CD4-positive, alpha-beta T cell treated with Interleukin-10 for 1 hour (primary cell): ENCODE measurements at regions not wholly inside any gene's neighbourhood (a gene's known extent, or its start where the extent isn't known, plus 50 kb on each side); places are given as distances from the start of the nearest gene placed in this dataset.

ENCODE experiments used
- DNase-seq: peaks from one replicate; pipeline ENCODE4 v3.0.0-alpha.2; 2020

GRCh38 chr10:110399106-110399964 lies 94.6 kb upstream of the SMNDC1 start:
- no peak for DNase-seq

GRCh38 chr10:110399965-110400933 lies 95.5 kb upstream of the SMNDC1 start:
- no peak for DNase-seq

- no peak for DNase-seq
These were observed 96.2 kb upstream of the DUSP5 start for GRCh38 chr10:110401401-110402076.

- no peak for DNase-seq
These were observed 95.7 kb upstream of the DUSP5 start for GRCh38 chr10:110402077-110402416.

GRCh38 chr10:110403593-110403992 lies 94.1 kb upstream of the DUSP5 start:
- no peak for DNase-seq

- no peak for DNase-seq
These were observed 93.3 kb upstream of the DUSP5 start for GRCh38 chr10:110404413-110404812.

- no peak for DNase-seq
These were observed 92.9 kb upstream of the DUSP5 start for GRCh38 chr10:110404825-110405224.

- DNase-seq, result no peak
These were observed 92.3 kb upstream of the DUSP5 start for GRCh38 chr10:110405380-110405779.

- no peak for DNase-seq
These were observed 90.2 kb upstream of the DUSP5 start for GRCh38 chr10:110407301-110408170.

- DNase-seq, result no peak
These were observed 89.4 kb upstream of the DUSP5 start for GRCh38 chr10:110408203-110408871.

- DNase-seq, result no peak
These were observed 88.8 kb upstream of the DUSP5 start for GRCh38 chr10:110408943-110409342.

GRCh38 chr10:110409488-110409887 lies 88.2 kb upstream of the DUSP5 start:
- no peak for DNase-seq

GRCh38 chr10:110409926-110410325 lies 87.8 kb upstream of the DUSP5 start:
- no peak for DNase-seq

GRCh38 chr10:110410329-110411046 lies 87.2 kb upstream of the DUSP5 start:
- DNase-seq, result no peak

GRCh38 chr10:110411047-110411410 lies 86.7 kb upstream of the DUSP5 start:
- no peak for DNase-seq

GRCh38 chr10:110413049-110413783 lies 84.5 kb upstream of the DUSP5 start:
- DNase-seq, result no peak

GRCh38 chr10:110413903-110414547 lies 83.7 kb upstream of the DUSP5 start:
- no peak for DNase-seq

GRCh38 chr10:110414548-110415309 lies 83.0 kb upstream of the DUSP5 start:
- peak; percentile 92 for DNase-seq

GRCh38 chr10:110415809-110416208 lies 81.9 kb upstream of the DUSP5 start:
- no peak for DNase-seq
